HG03135 (cell line): ENCODE measurements at regions not wholly inside any gene's neighbourhood (a gene's known extent, or its start where the extent isn't known, plus 50 kb on each side); places are given as distances from the start of the nearest gene placed in this dataset.

Experiments used
- ATAC-seq: cut with Tn5 transposase; IDR thresholded peaks from one replicate; pipeline ENCODE4 v1.9.1; 2021; ENCODE audit warnings: mild to moderate bottlenecking, moderate library complexity; ENCODE audit not compliant: unreplicated experiment

DNA sequence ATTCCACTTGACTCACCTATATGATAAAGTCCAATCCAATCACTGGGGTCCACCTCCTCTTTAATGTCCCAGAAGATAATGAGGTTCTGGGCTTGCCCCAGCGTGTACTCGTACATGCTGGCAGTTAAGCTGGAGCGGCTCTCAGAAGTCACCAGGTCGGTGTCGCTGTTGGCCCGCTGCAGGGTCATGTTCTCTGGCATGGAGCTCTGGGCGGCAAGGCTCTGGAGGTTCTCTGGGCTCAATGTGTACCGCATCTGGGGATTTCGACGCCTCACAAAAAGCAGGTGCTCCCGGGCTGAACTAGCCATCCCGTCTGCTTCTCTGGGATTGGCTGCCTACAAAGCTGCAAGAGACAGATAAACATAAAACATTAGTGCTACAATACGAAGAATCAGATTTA lies 206.4 kb upstream of the CCDC150 start:
- no peak for ATAC-seq

DNA sequence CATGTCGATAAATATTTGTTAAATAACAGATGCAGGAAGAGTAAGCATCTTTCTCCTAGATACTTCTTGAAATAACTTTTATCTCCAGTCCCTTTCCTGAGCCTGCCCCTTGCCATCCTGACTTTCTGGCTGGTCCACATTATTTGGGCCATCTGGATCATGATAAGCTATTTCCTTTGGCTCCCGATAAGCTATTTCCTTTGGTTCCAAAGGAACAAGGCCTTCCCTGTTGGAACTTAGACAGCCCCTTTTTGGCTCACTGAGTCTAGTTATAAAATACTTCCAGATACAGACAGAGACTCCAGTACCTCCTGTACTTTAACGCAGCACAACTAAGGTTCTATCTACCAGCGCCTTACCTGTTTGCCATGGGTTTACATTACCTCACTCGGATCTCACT lies 205.3 kb upstream of the CCDC150 start:
- ATAC-seq, result no peak

DNA sequence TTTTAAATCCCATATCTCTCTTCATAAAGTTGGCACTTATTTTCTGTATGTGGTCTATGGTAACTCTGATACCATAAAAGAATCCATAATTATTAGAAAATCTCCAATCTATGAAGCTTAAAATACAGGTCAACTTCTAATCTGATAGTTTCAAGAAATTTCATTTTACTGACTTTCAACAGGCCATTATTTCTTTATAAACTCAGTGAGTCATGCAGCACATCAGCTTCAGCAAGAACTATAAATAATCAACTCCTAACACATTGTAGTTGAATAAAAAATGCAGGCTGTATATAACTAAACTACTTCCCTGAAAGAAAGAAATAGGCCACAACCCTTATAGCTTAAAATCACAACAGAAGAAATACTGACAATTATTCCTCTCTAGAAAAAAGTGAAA lies 204.3 kb upstream of the CCDC150 start:
- ATAC-seq, result no peak

DNA sequence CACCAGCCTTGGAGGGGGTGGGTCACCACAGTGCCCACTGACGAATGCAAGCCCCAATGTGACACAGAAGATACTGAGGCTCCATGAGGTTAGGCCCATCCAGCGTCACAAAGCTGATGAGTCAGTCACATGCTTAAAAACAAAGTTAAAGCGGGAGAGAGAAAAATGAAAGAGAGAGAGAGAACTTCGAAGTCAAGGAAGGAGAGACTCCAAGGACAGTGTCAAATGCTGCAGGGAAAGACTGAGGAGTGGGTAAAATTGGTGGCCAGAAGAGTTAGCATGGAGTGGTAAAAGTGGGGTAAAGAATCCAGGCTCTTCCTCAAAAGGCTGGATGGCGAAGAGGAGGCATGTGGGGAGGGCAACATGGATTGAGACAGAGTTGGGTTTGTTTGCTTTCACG lies 201.9 kb upstream of the CCDC150 start:
- ATAC-seq, result no peak

DNA sequence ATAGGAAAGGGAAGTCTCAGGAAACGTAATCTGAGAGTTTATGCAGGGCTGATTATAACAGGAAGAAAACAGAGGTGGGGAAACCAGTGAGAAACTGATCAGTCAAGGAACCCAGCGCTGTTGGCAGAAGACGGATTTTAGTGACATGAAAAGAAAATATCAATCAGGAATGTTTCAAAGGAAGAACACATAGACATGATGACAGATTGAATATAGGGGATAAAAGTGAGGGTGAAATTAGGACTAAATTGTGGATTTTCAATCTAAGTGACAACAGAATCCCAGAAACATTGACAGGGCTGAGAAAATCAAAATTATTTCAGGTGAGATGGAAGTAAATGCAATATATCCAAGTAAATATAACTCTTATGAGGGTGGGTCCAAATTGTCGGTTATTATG lies 199.8 kb upstream of the CCDC150 start:
- ATAC-seq, result no peak

DNA sequence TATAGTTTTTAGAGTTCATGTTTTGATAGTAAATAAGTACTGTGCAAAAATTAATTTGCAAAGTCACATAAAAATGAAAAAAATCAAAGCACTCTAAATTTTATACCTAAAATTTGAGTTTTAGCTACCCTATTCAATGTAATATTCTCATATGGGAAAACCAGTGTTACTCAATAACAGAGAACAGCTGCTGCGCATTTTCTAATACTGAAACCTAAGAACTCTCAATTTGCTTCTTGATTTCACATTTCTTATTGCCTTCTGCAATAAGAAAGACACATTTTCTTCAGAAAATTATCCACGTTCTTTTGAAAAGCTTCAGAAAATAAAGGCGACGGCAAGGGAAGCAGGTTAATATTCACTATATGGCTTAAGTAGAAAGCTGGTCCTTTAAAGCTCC lies 199.1 kb upstream of the CCDC150 start:
- ATAC-seq, result no peak

DNA sequence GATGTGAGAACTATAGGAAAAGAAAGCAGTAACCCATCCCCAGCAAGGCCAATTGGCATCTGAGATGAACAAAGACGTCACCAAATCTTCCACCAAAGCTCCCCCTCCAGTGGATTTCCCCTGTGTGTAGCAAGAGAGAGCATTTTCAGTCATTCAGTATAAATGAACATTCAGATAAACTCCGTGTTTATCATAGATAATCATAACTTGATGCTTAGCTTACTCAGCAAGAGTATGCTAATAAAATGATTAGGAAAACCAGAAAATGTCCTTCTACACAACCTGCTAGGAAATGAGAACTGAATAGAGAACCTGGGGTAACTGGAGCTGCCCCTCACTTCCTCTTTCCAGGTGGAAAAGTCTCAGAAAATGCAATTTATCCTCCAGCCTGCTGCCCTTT lies 198.0 kb upstream of the CCDC150 start:
- ATAC-seq, result no peak

DNA sequence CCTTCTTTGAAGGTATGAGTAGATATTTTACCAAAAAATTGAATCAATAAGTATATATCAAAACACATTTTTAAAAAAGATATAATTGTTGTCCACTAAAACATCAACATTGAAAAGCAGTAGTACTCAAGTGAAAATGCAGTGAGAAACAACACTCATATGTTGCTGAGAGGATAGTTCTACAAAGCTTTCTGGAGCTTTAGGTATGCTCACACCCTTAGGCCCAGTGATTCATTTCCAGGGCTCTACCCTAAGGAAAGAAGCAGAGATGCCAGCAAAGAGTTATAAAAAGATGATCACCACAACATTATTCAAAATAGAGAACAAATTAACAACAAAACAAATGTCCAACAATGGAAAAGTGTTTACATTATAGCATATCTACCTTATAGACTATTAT lies 197.3 kb upstream of the CCDC150 start:
- ATAC-seq, result no peak

DNA sequence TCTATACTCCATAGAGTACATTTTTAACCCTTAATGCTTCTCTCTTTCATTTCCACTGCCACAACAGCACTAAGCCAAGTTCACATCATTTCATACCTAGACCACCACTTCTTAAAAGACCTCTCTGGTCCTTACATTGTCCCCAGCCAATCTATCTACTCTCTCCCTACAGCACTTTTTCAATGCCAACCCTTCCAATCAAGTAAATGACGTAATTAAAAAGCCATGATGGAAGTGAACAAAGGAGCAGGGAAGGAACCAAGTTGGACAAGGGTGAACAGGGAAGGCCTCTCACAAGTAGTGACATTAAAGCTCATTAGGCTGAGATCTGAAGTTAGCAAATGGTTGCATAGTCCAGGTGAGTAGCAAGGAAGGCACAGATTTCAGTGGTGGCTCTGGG lies 195.1 kb upstream of the CCDC150 start:
- no peak for ATAC-seq

DNA sequence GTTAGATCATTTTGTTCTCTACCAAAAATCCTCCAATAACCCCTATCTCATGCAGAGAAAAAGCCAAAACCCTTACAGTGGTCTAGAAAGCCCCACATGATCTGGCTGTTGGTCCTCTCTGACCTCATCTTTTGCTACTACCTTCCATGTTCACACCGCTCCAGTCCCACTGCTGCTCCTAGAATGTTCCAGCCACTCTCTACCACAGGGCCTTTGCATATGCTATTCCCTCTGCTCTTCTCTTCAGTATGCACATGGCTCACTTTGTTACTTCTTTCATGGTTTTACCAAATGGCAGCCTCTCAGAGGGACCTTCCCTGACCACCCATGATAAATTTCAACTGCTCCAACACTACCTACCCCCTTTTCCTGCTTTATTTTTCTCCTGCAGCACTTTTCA lies 193.5 kb upstream of the CCDC150 start:
- ATAC-seq, result no peak

DNA sequence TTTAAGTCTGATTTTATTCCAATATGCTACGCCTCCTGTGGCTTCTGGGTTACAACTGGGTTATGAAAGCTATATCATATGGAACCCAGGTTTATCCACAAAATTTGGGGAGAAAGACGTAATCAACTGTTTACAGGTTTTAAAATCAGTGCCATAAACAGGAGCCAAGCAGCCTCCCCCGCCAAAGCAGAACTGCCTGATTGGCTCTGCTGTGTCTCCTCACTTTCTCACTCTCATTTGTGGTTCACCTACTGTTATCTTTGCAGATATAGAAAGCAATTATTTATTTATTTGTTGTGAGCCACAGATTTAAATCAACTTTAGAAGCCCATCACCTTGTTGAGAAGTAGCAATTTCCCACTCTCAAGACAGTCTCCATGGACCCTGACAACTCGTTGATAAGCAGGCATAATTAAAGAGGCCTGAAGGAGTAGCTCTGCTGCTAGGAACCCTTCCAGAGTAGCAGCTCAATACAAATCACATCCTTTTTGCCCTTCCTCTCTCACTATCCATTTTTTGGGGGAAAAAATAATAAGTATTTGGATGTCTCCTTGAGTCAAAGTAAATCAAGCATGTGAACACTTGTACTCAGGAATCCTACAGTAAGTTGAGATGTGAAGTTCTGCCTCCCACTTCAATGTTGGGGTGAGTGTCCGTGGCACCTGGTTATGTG lies 191.0 kb upstream of the CCDC150 start:
- no peak for ATAC-seq

DNA sequence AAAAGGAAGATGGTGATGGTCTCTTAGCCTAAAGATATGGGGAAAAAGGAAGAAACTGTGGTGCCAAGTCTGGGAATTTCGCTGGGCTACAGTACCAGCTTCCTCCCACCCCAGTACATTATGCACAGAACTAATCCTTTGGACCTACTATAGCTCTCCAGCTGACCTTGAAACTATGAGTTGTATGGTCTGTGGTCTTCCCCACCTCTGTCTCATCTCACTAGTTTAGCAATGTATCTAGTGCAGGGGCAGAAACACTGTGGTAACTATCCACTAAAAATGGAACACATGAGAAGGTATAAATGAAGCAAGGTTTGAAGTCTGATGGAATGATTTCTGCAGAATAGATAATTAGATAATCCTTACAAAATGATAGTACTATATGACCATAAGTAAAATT lies 190.4 kb upstream of the CCDC150 start:
- no peak for ATAC-seq

DNA sequence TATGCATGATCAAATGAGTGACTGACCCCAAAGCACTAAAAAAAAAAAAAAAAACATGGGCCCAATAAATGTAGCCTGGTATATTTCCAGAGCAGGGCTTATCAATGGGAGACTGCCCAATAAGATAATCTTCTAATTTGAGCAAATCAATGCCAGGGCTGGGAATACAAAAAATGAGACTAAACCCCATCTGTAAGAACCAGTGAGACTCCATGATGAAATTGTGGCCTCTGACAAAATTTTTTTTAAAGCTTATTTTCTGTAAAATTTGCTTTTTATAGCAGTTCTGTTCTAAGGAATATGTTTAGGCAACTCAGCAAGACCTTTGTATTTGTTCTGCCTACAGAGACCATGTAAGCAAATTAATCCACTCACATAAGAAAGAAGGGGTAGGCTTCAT lies 186.8 kb upstream of the CCDC150 start:
- ATAC-seq, result no peak

DNA sequence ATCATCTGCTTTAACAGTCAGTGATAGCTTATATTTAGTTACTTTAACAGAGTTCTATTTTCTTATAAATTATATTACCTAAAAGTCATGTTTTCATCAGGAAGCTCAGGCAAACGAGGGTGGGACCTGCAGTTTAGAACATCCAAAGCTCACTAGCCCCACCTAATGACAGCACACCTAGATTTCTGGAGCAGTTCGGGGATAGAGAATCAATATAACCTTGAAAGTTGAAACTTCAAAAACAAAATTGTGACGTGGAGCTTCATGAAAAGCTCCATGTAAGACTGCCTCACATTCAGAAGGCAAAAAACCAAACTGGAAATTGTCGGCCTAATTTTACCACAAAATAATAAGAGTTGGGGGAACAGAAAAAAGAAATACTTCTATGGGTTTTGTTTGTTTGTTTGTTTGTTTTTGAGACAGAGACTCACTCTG lies 185.9 kb upstream of the CCDC150 start:
- ATAC-seq, result peak; percentile 67

DNA sequence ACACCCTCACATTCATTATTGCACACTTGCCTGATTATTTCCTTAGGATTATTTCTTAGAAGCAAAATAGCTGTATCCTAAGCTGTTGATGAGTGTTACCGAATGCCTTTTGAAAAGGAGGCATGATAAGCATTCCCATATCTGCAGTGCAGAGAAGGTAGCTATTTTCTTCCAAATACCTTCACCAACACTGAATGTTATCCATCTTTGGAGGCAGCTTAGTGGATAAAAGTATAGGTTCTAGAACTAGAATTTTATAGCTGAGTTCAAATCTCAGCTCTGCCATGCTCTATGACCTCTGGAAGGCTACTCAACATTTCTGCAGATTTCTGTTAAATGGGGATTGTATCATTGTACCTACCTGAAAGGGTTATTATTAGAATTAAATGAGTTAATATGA lies 185.0 kb upstream of the CCDC150 start:
- ATAC-seq, result no peak

DNA sequence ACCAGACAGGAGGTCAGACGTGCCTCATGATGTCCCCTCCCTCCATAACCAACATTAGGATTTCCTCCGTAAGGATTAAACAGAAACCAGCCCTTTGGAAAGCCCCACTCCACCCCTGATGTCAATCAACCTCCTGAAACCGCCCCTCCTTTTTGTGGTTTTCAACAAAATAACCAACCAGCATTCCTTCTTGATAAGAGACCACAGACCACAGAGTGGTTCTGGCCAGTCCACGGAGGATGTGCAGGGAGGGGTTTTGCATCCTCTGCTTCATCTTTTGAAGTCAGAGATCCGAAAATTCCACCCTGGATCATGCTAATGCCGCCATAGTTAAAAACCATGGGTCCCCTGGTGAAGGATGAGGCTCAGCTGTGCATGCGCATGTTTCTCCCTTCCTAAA lies 180.0 kb upstream of the CCDC150 start:
- no peak for ATAC-seq

DNA sequence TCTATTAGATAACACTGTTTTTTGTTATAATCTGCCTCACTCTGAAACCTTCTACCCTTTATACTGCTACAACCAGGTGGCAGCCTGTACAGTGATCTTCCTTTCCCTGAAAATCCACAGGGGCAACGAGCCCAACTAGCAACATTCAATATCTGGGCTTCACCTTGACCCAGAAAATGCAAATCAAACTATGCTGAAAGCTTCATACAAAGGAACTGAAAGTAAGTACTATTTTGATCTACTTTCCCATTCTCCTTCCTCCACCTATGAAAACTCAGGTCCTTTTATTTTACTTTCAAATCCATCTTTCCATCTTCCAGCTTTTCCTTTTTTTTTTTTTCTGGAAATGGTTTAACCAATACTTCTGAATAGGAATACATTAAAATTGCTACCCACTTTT lies 175.8 kb upstream of the CCDC150 start:
- no peak for ATAC-seq

DNA sequence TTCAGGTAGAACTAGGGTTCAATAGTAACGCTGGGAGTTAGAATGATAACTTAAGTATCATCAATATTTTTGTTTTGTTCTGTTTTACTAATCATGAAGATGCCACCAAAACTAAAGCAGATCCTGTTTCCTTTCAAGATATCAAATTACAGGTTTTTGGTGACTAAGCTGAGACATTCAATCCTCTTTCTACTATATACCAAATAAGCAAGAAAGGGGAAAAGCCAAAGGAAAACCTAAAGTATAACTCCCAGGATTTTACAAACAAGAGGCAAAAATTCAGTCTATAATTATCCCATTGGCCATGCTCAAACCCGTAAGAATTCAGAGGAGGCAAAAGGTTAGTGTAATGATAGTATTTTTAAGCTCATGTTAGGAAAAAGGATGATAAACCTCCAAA lies 175.2 kb upstream of the CCDC150 start:
- ATAC-seq, result no peak

DNA sequence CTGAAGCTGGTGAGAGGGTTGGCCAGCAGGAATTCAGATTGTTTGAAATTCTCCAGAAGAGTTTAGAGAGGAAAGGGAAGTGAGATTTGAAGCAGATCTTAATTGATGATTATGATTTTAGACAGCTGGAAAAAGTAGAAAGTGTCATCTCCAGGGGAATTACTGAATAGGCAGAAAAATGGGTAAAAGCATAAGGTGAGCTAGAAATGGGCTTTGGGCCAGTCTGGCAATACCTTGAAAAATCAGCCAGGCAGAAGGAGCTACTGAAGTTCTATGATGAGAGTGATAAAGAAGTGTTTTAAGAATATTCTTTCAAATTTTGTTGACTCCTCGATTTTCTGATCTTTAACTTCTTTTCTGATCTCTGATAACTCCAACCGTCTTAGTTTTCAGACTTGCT lies 172.9 kb upstream of the CCDC150 start:
- ATAC-seq, result no peak

DNA sequence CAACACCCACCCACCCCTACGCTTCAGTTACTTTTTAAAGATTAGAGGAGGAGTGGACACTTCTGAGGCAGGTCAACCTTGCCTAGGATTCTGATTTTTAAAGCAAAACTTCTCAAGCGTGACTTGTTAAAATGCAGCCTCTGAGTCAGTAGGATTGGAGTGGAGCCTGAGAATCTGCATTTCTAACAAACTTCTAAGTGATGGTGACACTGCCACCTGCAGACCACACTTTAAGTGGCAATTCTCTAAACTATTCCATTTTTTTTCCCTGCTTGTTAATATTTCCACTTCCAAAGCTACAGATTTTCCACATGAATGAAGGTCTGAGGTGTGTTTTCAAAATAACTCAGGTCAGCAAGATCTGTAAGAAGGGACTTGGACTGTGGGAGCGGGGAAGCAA lies 171.1 kb upstream of the CCDC150 start:
- no peak for ATAC-seq

DNA sequence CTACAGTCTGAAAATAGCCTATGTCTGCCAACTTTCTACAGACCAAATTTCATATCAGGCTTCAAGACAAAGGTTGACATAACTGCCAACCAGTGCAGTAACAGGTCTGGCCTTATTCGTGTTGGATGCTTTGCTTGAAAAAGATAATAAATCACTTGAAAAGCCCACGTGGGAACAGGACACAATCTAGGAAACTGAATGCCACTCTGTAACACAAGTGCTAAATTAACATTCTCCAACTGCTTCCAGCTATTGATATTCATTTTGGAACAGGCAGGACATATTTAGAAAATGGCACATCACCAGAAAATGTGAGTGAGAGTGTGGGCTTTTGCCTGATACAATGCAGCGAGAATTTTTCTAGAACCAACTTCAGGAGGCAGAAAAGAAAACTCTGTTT lies 165.9 kb upstream of the CCDC150 start:
- ATAC-seq, result no peak

DNA sequence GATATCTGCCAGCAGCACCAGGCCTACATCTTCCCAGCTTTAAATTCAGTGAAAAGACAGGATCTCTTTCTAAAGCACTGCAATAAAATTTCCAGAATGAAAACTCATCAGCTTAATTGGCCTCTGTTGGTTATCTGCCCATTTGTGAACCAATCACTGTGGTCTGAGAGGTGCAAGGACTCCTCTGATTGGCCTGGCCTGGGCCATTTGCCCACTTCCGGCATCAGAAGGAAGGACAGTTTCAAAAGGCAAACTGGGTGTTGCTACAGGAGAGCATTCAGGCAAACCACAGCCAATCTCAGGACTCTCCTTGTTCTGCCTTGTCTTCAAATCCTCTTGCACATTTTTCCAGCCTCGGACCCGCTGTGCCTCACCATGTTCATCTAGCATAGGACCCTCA lies 163.9 kb upstream of the CCDC150 start:
- no peak for ATAC-seq

DNA sequence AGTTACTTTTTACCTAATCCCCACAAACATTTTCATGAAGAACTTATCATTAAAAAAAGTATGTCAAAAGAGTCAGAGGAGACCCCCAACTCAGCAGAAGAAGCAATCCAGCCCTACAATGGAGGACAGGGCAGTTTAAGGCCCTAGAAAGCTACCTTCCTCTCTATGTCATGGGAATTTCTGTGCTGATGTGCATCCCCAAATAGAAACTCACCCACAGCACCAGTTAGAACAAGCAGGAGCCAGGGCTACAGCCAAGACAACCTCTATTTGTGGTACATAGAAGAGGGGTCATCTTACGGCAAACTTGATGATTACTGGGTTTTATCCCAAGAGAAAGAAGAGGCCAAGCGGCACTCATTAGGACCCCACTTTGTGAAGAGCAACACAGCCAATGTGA lies 160.9 kb upstream of the CCDC150 start:
- no peak for ATAC-seq

DNA sequence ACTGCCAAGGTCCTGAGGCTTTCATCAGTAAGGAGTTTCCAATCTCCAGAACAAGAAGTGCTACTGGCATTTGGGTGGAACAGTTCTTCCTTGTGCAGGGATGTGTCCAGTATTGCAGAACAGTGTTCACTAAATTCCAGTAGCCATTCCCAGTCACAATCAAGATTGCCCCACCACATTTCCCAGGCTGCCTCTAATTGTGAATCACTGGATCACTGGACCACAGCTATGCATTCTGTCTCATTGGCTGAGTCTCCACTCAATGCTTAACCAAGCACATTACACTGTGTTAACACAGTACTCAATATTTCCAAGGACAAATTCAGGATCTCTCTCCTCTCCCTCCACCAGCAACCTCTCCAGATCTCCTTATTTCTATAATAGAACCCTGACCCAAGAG lies 160.2 kb upstream of the CCDC150 start:
- ATAC-seq, result no peak
